ENCODE measurements at regions not wholly inside any gene's neighbourhood (a gene's known extent, or its start where the extent isn't known, plus 50 kb on each side); places are given as distances from the start of the nearest gene placed in this dataset. TPM values are rescaled to one million over a fixed set of nuclear protein-coding genes. Genes with fewer than 3 reads are reported as not detected.
"Not testable (repeated sequence)": the region's sequence is repeated elsewhere in the genome, so short reads cannot be mapped to it uniquely, and the experiment has no call there.

- no peak for DNase-seq
Observed at GRCh38 chr17:30584810-30585209, 107.6 kb downstream of the GOSR1 start.

GRCh38 chr17:30580916-30581315, 103.7 kb downstream of the GOSR1 start:
- DNase-seq, result no peak

GRCh38 chr17:30579610-30580315, 102.6 kb downstream of the GOSR1 start:
- DNase-seq, result no peak

- DNase-seq, result not testable (repeated sequence)
Observed at GRCh38 chr17:30578015-30578717, 101.0 kb downstream of the GOSR1 start.

Small RNA genes in the stretch of these regions (small RNA-seq; reads per million reads assigned to genes)
- gene AC005562.1 (ENCODE audit: low replicate concordance) (not detected), gene AC127024.7 (ENCODE audit: low replicate concordance) (not detected), gene RN7SL316P (ENCODE audit: low replicate concordance) (not detected)
